ENCODE measurements at regions not wholly inside any gene's neighbourhood (a gene's known extent, or its start where the extent isn't known, plus 50 kb on each side); places are given as distances from the start of the nearest gene placed in this dataset.

DNA sequence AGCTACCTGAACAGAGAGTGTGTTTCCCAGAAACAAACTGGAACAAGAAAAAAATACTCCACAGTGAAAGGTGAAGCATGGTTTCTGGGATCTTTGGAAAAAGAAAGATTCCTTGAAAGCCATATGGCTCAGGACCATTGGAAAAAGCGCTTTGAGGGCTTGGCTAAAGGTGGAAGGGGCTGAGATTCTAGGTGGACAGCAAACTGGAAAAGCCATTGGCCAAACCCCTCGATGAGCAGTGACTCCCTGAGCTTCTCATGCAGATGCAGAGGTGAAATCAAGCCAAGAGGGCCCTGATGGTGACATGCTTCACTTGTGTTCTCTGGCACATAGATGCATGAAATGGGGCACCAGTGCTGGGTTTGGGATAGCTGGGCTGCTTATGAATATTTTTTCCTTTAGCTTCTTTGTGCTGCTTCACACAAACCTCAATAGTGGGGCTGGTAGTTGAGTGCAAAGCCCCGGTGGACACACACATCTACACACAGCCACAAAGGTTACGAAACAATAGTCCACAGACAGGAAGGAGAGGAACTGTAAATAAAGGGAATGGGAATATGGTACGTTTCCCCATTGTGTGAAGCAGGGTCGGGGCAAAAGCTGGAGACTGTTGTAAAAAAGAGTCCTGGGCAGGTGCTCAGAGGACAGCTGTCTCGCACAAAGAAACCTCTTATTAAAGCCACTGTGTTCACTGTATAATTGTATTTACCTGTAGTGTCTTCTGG, 117.8 kb downstream of the FOXA2 start:
- no peak overlapping the region for H3K4me2 ChIP-seq (ENCODE audit: control insufficient read depth, extremely low read depth, insufficient read depth, low read depth, low read length)
- H3K9me1 ChIP-seq (ENCODE audit: control insufficient read depth, extremely low read depth, insufficient read depth, low read length): no peaks in the 10 kb centered on the region
- no peaks in the 10 kb centered on the region for H4K20me1 ChIP-seq (ENCODE audit: control insufficient read depth, extremely low read depth, insufficient read depth, low read length)
- TF ChIP-seq, protein P1, sequence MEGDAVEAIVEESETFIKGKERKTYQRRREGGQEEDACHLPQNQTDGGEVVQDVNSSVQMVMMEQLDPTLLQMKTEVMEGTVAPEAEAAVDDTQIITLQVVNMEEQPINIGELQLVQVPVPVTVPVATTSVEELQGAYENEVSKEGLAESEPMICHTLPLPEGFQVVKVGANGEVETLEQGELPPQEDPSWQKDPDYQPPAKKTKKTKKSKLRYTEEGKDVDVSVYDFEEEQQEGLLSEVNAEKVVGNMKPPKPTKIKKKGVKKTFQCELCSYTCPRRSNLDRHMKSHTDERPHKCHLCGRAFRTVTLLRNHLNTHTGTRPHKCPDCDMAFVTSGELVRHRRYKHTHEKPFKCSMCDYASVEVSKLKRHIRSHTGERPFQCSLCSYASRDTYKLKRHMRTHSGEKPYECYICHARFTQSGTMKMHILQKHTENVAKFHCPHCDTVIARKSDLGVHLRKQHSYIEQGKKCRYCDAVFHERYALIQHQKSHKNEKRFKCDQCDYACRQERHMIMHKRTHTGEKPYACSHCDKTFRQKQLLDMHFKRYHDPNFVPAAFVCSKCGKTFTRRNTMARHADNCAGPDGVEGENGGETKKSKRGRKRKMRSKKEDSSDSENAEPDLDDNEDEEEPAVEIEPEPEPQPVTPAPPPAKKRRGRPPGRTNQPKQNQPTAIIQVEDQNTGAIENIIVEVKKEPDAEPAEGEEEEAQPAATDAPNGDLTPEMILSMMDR (optimal IDR thresholded peaks at IDR 0.05 in 1 of 3, IDR thresholded peaks at IDR 0.05 in 1 of 3, conservative IDR thresholded peaks at IDR 0.05 in 1 of 3; ENCODE audit: extremely low read depth in 1 of 3, insufficient read depth in 2 of 3, low read length in 3 of 3): no peak
- no peak for TF ChIP-seq EZH2 (IDR thresholded peaks at IDR 0.05; ENCODE audit: low read length)
- H3K27me3 ChIP-seq (ENCODE audit: control insufficient read depth, extremely low read depth, insufficient read depth, low read length): peaks cover 8% of the 10 kb centered on the region
- no peaks in the 10 kb centered on the region for H3K4me1 ChIP-seq (ENCODE audit: control insufficient read depth, extremely low read depth, insufficient read depth, low read length)
- H3K4me3 ChIP-seq (ENCODE audit: control insufficient read depth in 2 of 3, extremely low read depth in 1 of 3, insufficient read depth in 2 of 3, low read depth in 1 of 3, low read length in 3 of 3): no peak overlapping the region
- no peaks in the 10 kb centered on the region for H3K36me3 ChIP-seq (ENCODE audit: control insufficient read depth in 2 of 2, extremely low read depth in 1 of 2, insufficient read depth in 2 of 2, low read length in 2 of 2)
- no peak for DNase-seq (ENCODE audit: low read depth, low spot score)
- FAIRE-seq: no peak
- no peak overlapping the region for H2AFZ ChIP-seq (ENCODE audit: control insufficient read depth, low read length)
- no peak overlapping the region for H3K9ac ChIP-seq (ENCODE audit: control insufficient read depth, extremely low read depth, insufficient read depth, low read length)
- H3K27ac ChIP-seq (ENCODE audit: control insufficient read depth, insufficient read depth, low read length): no peak overlapping the region
- no peaks in the 10 kb centered on the region for H3K9me3 ChIP-seq (ENCODE audit: control insufficient read depth, low read depth, low read length)
- dilution Hi-C loops (cut with MboI; ENCODE audit: extremely low pct_ligation_motif_present, low sequenced_read_pairs): no loop called here
- H3K79me2 ChIP-seq (ENCODE audit: control insufficient read depth, insufficient read depth, low read length): no peaks in the 10 kb centered on the region

DNA sequence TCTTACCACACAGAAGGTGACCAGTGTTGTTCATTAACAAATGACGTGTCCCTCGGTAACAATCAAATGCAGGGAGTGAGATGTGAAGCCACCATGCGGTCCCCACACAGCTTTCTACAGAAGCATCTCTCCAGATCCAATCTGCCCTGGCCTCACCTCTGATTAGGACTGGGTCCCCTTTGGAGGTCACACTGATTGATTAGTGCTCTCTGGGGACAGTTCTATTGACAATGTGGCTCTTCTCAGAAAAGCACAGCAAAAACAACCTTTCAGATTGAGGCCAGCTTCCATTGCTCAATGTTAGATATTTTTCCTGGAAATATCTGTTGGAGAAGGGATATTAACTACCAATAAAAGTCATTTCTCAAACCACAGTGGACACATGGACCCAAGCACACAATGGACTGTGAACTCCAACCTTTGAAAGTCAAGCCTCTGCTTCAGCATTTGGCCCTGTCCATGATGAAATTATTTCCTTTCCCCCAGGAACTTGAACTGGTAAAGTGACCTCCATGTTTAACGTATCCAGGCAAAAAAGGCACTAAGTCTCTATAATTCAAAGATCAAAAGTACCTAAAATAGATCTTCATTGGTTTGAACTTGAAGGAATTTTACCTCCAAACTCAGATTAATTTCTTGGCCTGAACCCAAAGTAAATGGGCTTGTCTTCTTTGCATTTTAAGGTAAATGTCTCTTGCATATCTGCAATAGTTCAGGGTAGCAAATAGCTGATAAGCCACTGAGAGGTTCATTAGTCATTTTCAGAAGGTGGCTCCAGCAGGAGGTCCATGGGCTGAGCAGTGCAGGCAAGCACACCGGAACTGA, 118.5 kb downstream of the FOXA2 start:
- H2AFZ ChIP-seq (ENCODE audit: control insufficient read depth, low read length): no peak overlapping the region
- dilution Hi-C loops (cut with MboI; ENCODE audit: extremely low pct_ligation_motif_present, low sequenced_read_pairs): no loop called here
- peaks cover 8% of the 10 kb centered on the region for H3K27me3 ChIP-seq (ENCODE audit: control insufficient read depth, extremely low read depth, insufficient read depth, low read length)
- no peak overlapping the region for H3K4me2 ChIP-seq (ENCODE audit: control insufficient read depth, extremely low read depth, insufficient read depth, low read depth, low read length)
- no peak overlapping the region for H3K27ac ChIP-seq (ENCODE audit: control insufficient read depth, insufficient read depth, low read length)
- no peak for TF ChIP-seq EZH2 (IDR thresholded peaks at IDR 0.05; ENCODE audit: low read length)
- TF ChIP-seq, protein P1 (optimal IDR thresholded peaks at IDR 0.05 in 1 of 3, IDR thresholded peaks at IDR 0.05 in 1 of 3, conservative IDR thresholded peaks at IDR 0.05 in 1 of 3; ENCODE audit: extremely low read depth in 1 of 3, insufficient read depth in 2 of 3, low read length in 3 of 3): no peak
- H4K20me1 ChIP-seq (ENCODE audit: control insufficient read depth, extremely low read depth, insufficient read depth, low read length): no peaks in the 10 kb centered on the region
- DNase-seq (ENCODE audit: low read depth, low spot score) (no peak), FAIRE-seq (no peak)
- H3K79me2 ChIP-seq (ENCODE audit: control insufficient read depth, insufficient read depth, low read length): no peaks in the 10 kb centered on the region
- no peaks in the 10 kb centered on the region for H3K9me3 ChIP-seq (ENCODE audit: control insufficient read depth, low read depth, low read length)
- H3K36me3 ChIP-seq (ENCODE audit: control insufficient read depth in 2 of 2, extremely low read depth in 1 of 2, insufficient read depth in 2 of 2, low read length in 2 of 2): no peaks in the 10 kb centered on the region
- H3K4me1 ChIP-seq (ENCODE audit: control insufficient read depth, extremely low read depth, insufficient read depth, low read length): no peaks in the 10 kb centered on the region
- H3K4me3 ChIP-seq (ENCODE audit: control insufficient read depth in 2 of 3, extremely low read depth in 1 of 3, insufficient read depth in 2 of 3, low read depth in 1 of 3, low read length in 3 of 3): no peak overlapping the region
- H3K9me1 ChIP-seq (ENCODE audit: control insufficient read depth, extremely low read depth, insufficient read depth, low read length): no peaks in the 10 kb centered on the region
- H3K9ac ChIP-seq (ENCODE audit: control insufficient read depth, extremely low read depth, insufficient read depth, low read length): no peak overlapping the region
